ENCODE measurements at regions not wholly inside any gene's neighbourhood (a gene's known extent, or its start where the extent isn't known, plus 50 kb on each side); places are given as distances from the start of the nearest gene placed in this dataset.

GRCh38 chr11:122062763-122063162 is 53.3 kb downstream of the BLID start:
- H3K4me3 ChIP-seq (replicated peaks; ENCODE audit: low read depth, low read length): no peak overlapping the region
- TF ChIP-seq CTCF (IDR thresholded peaks at IDR 0.05; ENCODE audit: low read length, missing control alignments): no peak
- no peak for DNase-seq (ENCODE audit: low read depth)

- no peak overlapping the region for H3K4me3 ChIP-seq (replicated peaks; ENCODE audit: low read depth, low read length)
- no peak for TF ChIP-seq CTCF (IDR thresholded peaks at IDR 0.05; ENCODE audit: low read length, missing control alignments)
- no peak for DNase-seq (ENCODE audit: low read depth)
Measured at GRCh38 chr11:122059565-122059964, 56.5 kb downstream of the BLID start.

GRCh38 chr11:122050021-122050690 is 65.9 kb downstream of the BLID start:
- H3K4me3 ChIP-seq (replicated peaks; ENCODE audit: low read depth, low read length): no peak overlapping the region
- no peak for TF ChIP-seq CTCF (IDR thresholded peaks at IDR 0.05; ENCODE audit: low read length, missing control alignments)
- DNase-seq (ENCODE audit: low read depth): peak; percentile 38

- no peak for TF ChIP-seq CTCF (IDR thresholded peaks at IDR 0.05; ENCODE audit: low read length, missing control alignments)
Measured at GRCh38 chr11:122048401-122048800, 67.6 kb downstream of the BLID start.

GRCh38 chr11:122046846-122047245 is 69.2 kb downstream of the BLID start:
- no peak overlapping the region for H3K4me3 ChIP-seq (replicated peaks; ENCODE audit: low read depth, low read length)
- peak; percentile 56 for DNase-seq (ENCODE audit: low read depth)
- no peak for TF ChIP-seq CTCF (IDR thresholded peaks at IDR 0.05; ENCODE audit: low read length, missing control alignments)

More at GRCh38 chr11:122048401-122048800, 67.6 kb downstream of the BLID start:
- H3K4me3 ChIP-seq (replicated peaks; ENCODE audit: low read depth, low read length): no peak overlapping the region
- peak; percentile 31 for DNase-seq (ENCODE audit: low read depth)

- no peak for DNase-seq (ENCODE audit: low read depth)
- H3K4me3 ChIP-seq (replicated peaks; ENCODE audit: low read depth, low read length): no peak overlapping the region
- no peak for TF ChIP-seq CTCF (IDR thresholded peaks at IDR 0.05; ENCODE audit: low read length, missing control alignments)
Measured at GRCh38 chr11:122046438-122046837, 69.6 kb downstream of the BLID start.

GRCh38 chr11:122045181-122045586 is 70.8 kb downstream of the BLID start:
- DNase-seq (ENCODE audit: low read depth): peak; percentile 85
- TF ChIP-seq CTCF (IDR thresholded peaks at IDR 0.05; ENCODE audit: low read length, missing control alignments): no peak
- H3K4me3 ChIP-seq (replicated peaks; ENCODE audit: low read depth, low read length): no peak overlapping the region
